ENCODE measurements at regions not wholly inside any gene's neighbourhood (a gene's known extent, or its start where the extent isn't known, plus 50 kb on each side); places are given as distances from the start of the nearest gene placed in this dataset.

DNA sequence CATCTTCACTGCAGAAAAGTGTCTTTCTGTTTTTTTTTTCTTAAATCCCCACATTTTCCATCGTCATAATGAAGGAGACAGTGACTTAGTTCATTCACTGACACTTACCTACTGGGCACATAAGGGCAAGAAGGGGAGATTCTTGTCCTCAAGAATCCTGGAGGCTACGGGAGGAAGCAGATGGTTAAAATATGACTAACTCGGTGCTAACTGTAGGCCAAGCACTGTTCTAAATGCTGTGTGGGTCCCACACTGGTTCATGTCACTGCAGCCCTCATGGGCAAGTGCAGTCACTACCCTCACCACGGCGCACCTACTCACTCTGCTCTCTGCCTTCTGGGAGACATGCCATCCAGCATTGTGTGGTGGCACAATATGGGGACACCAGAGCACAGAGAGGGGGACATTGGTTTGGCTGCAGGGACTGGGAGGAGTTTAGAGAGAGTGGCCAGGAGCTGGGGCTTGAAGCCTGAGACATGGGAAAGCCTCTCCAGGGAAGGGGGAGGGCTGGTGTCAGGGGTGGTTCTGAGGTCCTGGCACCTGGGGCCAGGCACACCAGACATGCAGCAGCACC is 305.2 kb downstream of the MYCN start:
- TF ChIP-seq TAF1 (IDR thresholded peaks at IDR 0.05; ENCODE audit: borderline replicate concordance, insufficient read depth, low read length) (no peak), POLR2AphosphoS5 (IDR thresholded peaks at IDR 0.05; ENCODE audit: low read depth, low read length) (no peak), FOXP2 (optimal IDR thresholded peaks at IDR 0.05; ENCODE audit: borderline replicate concordance, extremely low read depth, extremely low read length, insufficient read depth) (no peak), SIN3A (IDR thresholded peaks at IDR 0.05; ENCODE audit: borderline replicate concordance, insufficient read depth, low read length) (no peak)
- TF ChIP-seq, protein P1, sequence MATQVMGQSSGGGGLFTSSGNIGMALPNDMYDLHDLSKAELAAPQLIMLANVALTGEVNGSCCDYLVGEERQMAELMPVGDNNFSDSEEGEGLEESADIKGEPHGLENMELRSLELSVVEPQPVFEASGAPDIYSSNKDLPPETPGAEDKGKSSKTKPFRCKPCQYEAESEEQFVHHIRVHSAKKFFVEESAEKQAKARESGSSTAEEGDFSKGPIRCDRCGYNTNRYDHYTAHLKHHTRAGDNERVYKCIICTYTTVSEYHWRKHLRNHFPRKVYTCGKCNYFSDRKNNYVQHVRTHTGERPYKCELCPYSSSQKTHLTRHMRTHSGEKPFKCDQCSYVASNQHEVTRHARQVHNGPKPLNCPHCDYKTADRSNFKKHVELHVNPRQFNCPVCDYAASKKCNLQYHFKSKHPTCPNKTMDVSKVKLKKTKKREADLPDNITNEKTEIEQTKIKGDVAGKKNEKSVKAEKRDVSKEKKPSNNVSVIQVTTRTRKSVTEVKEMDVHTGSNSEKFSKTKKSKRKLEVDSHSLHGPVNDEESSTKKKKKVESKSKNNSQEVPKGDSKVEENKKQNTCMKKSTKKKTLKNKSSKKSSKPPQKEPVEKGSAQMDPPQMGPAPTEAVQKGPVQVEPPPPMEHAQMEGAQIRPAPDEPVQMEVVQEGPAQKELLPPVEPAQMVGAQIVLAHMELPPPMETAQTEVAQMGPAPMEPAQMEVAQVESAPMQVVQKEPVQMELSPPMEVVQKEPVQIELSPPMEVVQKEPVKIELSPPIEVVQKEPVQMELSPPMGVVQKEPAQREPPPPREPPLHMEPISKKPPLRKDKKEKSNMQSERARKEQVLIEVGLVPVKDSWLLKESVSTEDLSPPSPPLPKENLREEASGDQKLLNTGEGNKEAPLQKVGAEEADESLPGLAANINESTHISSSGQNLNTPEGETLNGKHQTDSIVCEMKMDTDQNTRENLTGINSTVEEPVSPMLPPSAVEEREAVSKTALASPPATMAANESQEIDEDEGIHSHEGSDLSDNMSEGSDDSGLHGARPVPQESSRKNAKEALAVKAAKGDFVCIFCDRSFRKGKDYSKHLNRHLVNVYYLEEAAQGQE (IDR thresholded peaks at IDR 0.05; ENCODE audit: insufficient read depth in 1 of 2, low read depth in 2 of 2, low read length in 2 of 2), result no peak

DNA sequence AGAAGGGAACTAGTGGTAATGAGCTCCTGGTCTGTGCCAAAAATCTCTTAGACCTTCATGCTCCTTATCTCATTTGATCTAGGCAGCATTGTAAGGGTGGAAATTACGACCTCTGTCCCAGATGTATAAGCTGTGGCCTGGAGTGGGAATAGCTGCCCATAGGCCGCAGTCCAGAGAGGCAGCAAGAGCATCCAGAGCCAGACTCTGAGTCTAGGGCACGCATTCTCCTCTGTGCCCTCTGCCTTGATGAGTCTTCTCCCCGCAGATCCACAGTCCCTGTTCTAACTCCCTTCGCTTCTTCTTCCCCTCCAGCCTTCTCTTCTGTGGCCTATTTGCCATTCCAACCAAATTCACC is 304.6 kb downstream of the MYCN start:
- TF ChIP-seq FOXP2 (optimal IDR thresholded peaks at IDR 0.05; ENCODE audit: borderline replicate concordance, extremely low read depth, extremely low read length, insufficient read depth), result no peak

DNA sequence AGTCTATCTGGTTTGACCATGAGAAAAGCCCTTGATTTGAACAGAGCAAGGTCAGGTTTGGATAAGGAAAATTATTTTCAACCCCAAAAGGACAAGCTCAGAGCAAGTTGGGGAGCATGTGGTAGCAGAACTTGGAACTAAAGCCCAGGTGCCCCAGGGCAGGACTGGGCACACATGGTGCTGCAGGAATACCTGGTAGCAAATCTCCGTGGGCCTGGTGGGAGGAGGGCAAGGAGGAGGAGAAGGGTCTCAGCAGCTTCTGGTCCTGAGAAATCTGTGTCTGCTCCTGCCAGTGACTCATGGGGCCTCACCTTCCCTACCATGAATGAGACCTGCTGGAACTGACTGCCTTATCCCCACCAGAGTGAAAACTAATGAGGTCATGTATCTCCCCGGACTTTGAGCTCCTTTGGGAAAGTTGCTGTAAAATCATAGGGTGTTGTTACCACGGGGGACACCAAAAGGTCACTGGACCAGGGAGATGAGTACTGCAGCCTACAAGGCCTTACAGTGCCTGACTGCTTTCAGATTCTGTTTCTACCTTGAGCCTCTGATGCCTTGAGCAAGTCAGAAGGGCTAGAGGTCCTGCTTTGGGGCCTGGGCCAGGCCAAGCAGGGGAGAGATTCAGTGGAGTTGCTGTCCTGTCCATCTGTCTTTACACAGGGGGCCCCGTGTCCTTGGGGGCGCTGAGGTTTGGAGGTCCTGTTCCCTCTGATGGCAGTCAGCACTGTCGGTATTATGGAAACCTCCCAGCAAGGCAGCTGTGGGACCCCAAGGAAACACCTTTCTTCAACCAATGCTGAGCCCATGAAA is 304.0 kb downstream of the MYCN start:
- TF ChIP-seq POLR2AphosphoS5 (IDR thresholded peaks at IDR 0.05; ENCODE audit: low read depth, low read length), result no peak
- no peak for TF ChIP-seq SIN3A (IDR thresholded peaks at IDR 0.05; ENCODE audit: borderline replicate concordance, insufficient read depth, low read length)
- no peak for TF ChIP-seq TAF1 (IDR thresholded peaks at IDR 0.05; ENCODE audit: borderline replicate concordance, insufficient read depth, low read length)
- TF ChIP-seq, protein P1 (IDR thresholded peaks at IDR 0.05; ENCODE audit: insufficient read depth in 1 of 2, low read depth in 2 of 2, low read length in 2 of 2), result no peak
- TF ChIP-seq FOXP2 (optimal IDR thresholded peaks at IDR 0.05; ENCODE audit: borderline replicate concordance, extremely low read depth, extremely low read length, insufficient read depth), result no peak

DNA sequence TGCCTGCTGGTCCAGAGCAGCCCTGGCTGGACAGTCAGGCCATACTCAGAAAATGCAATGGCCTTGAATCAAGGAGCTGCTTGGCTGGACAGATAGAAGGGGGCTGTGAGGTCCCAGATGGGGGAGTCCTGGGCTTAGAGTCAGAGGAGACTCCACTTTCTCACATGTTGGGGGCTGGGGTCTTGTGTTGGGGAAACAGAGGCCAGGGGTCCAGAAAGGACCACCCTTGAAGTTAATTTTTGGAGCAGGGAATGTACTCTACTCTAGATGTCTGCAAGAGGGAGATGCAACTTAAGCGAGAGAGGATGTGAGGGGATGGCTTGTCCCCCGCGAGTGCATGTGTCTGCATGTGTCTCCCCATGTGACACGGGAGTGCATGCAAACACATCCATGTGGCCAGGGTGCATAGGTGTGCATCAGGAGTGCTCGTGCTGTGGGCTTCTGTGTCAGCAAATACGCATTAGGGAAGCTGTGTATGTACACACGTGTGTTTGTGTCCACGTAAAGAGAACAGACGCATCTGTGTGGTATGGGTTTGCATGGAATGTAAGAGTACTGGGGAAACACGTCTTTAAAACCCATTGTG is 303.2 kb downstream of the MYCN start:
- TF ChIP-seq TAF1 (IDR thresholded peaks at IDR 0.05; ENCODE audit: borderline replicate concordance, insufficient read depth, low read length), result no peak
- TF ChIP-seq, protein P1 (IDR thresholded peaks at IDR 0.05; ENCODE audit: insufficient read depth in 1 of 2, low read depth in 2 of 2, low read length in 2 of 2), result no peak
- no peak for TF ChIP-seq SIN3A (IDR thresholded peaks at IDR 0.05; ENCODE audit: borderline replicate concordance, insufficient read depth, low read length)
- TF ChIP-seq FOXP2 (optimal IDR thresholded peaks at IDR 0.05; ENCODE audit: borderline replicate concordance, extremely low read depth, extremely low read length, insufficient read depth), result no peak
- TF ChIP-seq POLR2AphosphoS5 (IDR thresholded peaks at IDR 0.05; ENCODE audit: low read depth, low read length), result no peak

DNA sequence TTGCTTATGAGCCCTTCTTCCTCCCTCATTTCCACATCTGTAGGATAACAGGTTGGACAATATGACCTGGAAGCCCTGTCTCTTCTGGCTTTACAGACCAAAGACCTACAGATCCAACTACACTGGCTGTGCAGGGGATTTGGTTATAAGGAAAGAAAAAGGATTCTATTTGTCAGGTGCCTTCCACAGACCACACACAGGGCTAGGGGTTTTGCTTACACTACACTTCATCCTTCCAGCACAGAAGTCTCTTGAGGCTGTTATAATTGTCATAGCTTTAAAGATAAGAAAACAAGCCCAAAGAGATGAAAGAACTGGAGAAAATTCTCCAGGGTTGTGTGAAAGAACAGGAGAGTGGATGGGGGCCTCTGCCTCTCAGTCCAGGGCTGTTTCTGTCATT is 302.6 kb downstream of the MYCN start:
- TF ChIP-seq TAF1 (IDR thresholded peaks at IDR 0.05; ENCODE audit: borderline replicate concordance, insufficient read depth, low read length) (no peak), POLR2AphosphoS5 (IDR thresholded peaks at IDR 0.05; ENCODE audit: low read depth, low read length) (no peak), SIN3A (IDR thresholded peaks at IDR 0.05; ENCODE audit: borderline replicate concordance, insufficient read depth, low read length) (no peak), FOXP2 (optimal IDR thresholded peaks at IDR 0.05; ENCODE audit: borderline replicate concordance, extremely low read depth, extremely low read length, insufficient read depth) (no peak)
- TF ChIP-seq, protein P1 (IDR thresholded peaks at IDR 0.05; ENCODE audit: insufficient read depth in 1 of 2, low read depth in 2 of 2, low read length in 2 of 2), result no peak
